ENCODE measurements at regions not wholly inside any gene's neighbourhood (a gene's known extent, or its start where the extent isn't known, plus 50 kb on each side); places are given as distances from the start of the nearest gene placed in this dataset.

DNA sequence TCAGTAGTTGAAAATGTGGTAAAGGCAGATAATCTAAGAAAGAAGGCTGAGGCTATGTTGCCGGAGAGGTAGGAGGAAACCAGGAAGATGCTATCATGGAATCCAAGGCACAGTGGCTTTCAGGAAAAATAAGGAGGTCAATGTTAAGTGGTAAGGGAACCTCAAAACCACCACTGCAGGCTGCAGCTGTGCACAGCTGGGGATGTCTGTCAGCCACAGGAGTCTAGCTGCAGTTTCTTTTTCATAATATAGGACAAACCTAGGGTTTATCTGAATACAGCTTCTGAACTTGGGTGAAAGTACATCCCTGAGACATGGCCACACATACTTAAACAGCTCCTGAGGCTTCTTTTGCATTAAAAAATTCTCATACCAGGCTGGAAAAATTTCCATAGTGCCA is 93.9 kb downstream of the SLC5A7 start:
- FAIRE-seq, result no peak
- Histone ChIP-seq H3K27ac (ENCODE audit: low read depth in 2 of 2, low read length in 2 of 2) (no peak overlapping the region), H3K4me1 (ENCODE audit: control insufficient read depth in 2 of 3, insufficient read depth in 2 of 3, low read depth in 1 of 3, low read length in 3 of 3) (no peaks in the 10 kb centered on the region), H3K9ac (ENCODE audit: low read length in 3 of 3) (no peak overlapping the region), H3K27me3 (ENCODE audit: control insufficient read depth, insufficient read depth, low read length) (no peaks in the 10 kb centered on the region), H3K9me3 (ENCODE audit: control insufficient read depth in 2 of 3, insufficient read depth in 1 of 3, low read length in 3 of 3) (no peaks in the 10 kb centered on the region), H3K36me3 (ENCODE audit: control insufficient read depth in 2 of 3, insufficient read depth in 3 of 3, low read length in 3 of 3) (no peaks in the 10 kb centered on the region), H3K4me3 (ENCODE audit: low read length in 3 of 3) (no peak overlapping the region)
- intact Hi-C loops (cut with DNase I), result no loop called here
- DNase-seq, result no peak
- TF ChIP-seq, protein P1, sequence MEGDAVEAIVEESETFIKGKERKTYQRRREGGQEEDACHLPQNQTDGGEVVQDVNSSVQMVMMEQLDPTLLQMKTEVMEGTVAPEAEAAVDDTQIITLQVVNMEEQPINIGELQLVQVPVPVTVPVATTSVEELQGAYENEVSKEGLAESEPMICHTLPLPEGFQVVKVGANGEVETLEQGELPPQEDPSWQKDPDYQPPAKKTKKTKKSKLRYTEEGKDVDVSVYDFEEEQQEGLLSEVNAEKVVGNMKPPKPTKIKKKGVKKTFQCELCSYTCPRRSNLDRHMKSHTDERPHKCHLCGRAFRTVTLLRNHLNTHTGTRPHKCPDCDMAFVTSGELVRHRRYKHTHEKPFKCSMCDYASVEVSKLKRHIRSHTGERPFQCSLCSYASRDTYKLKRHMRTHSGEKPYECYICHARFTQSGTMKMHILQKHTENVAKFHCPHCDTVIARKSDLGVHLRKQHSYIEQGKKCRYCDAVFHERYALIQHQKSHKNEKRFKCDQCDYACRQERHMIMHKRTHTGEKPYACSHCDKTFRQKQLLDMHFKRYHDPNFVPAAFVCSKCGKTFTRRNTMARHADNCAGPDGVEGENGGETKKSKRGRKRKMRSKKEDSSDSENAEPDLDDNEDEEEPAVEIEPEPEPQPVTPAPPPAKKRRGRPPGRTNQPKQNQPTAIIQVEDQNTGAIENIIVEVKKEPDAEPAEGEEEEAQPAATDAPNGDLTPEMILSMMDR (IDR thresholded peaks at IDR 0.05; ENCODE audit: borderline replicate concordance, extremely low read depth, insufficient read depth), result no peak

DNA sequence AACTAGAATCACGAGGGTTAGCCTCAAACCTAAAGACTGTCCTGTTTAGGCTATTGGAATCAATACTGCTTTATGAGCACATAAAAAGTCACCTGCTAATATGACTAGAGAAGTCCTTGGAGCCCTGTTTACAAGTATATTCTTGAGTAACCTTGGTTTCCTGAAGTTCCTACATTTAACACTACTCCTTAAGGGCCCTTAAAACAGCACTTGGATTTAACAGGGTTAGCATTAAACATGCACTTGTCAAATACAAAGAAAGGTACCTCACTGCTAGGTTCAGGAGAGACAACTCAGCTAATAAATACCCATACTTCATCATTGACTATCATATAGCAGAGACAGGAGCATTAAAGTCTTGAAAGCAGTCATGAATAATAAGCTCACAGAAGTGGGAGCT is 96.7 kb downstream of the SLC5A7 start:
- Histone ChIP-seq H3K4me3 (ENCODE audit: low read length in 3 of 3) (no peak overlapping the region), H3K9me3 (ENCODE audit: control insufficient read depth in 2 of 3, insufficient read depth in 1 of 3, low read length in 3 of 3) (no peaks in the 10 kb centered on the region), H3K36me3 (ENCODE audit: control insufficient read depth in 2 of 3, insufficient read depth in 3 of 3, low read length in 3 of 3) (no peaks in the 10 kb centered on the region), H3K4me1 (ENCODE audit: control insufficient read depth in 2 of 3, insufficient read depth in 2 of 3, low read depth in 1 of 3, low read length in 3 of 3) (no peaks in the 10 kb centered on the region), H3K9ac (ENCODE audit: low read length in 3 of 3) (no peak overlapping the region), H3K27me3 (ENCODE audit: control insufficient read depth, insufficient read depth, low read length) (no peaks in the 10 kb centered on the region), H3K27ac (ENCODE audit: low read depth in 2 of 2, low read length in 2 of 2) (no peak overlapping the region)
- TF ChIP-seq, protein P1 (IDR thresholded peaks at IDR 0.05; ENCODE audit: borderline replicate concordance, extremely low read depth, insufficient read depth), result no peak
- FAIRE-seq, result no peak
- no peak for DNase-seq
- intact Hi-C loops (cut with DNase I), result no loop called here

DNA sequence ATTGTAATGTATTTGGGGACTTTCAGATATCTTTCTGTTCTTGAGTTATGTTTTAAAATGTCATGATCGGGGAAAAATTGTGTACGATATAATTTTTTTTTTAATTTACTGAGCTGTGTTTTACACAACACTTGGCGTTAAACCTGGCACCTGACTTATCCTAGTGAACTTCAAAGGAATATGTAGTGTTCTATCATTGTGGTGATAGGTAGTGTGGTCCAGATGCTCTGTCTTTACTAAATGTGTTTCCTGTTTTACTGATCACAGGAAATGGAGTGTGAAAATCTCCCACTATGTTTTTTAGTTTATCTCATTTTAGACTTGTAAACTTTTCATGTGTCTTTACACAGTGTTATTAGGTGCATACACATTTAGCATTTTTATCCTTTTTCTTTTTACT is 98.0 kb downstream of the SLC5A7 start:
- Histone ChIP-seq H3K4me1 (ENCODE audit: control insufficient read depth in 2 of 3, insufficient read depth in 2 of 3, low read depth in 1 of 3, low read length in 3 of 3) (no peaks in the 10 kb centered on the region), H3K36me3 (ENCODE audit: control insufficient read depth in 2 of 3, insufficient read depth in 3 of 3, low read length in 3 of 3) (no peaks in the 10 kb centered on the region), H3K9ac (ENCODE audit: low read length in 3 of 3) (no peak overlapping the region), H3K4me3 (ENCODE audit: low read length in 3 of 3) (no peak overlapping the region), H3K27ac (ENCODE audit: low read depth in 2 of 2, low read length in 2 of 2) (no peak overlapping the region), H3K9me3 (ENCODE audit: control insufficient read depth in 2 of 3, insufficient read depth in 1 of 3, low read length in 3 of 3) (no peaks in the 10 kb centered on the region), H3K27me3 (ENCODE audit: control insufficient read depth, insufficient read depth, low read length) (no peaks in the 10 kb centered on the region)
- no peak for DNase-seq
- intact Hi-C loops (cut with DNase I), result no loop called here
- no peak for FAIRE-seq
- TF ChIP-seq, protein P1 (IDR thresholded peaks at IDR 0.05; ENCODE audit: borderline replicate concordance, extremely low read depth, insufficient read depth), result no peak

DNA sequence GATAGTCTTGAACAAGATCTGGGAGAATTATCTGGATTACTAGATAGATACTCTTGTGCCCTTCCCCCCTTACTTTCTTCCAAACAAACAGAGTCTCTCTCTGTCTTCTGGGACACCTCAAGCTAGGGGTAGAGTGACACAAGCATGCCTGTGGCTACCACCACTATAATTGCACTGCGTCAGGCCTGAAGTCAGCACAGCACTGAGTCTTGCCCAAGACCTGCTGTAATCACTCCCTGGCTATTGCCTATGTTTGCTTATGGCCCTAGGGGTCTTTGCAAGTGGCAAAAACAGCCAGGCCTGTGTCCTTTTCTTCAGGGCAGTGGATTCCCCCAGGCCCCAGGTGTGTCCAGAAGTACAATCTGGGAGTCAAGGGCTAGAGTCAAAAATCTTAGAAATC is 106.6 kb downstream of the SLC5A7 start:
- DNase-seq, result no peak
- TF ChIP-seq, protein P1 (IDR thresholded peaks at IDR 0.05; ENCODE audit: borderline replicate concordance, extremely low read depth, insufficient read depth), result no peak

More for the DNA sequence above, 106.6 kb downstream of the SLC5A7 start:
- H3K27ac ChIP-seq (ENCODE audit: low read depth in 2 of 2, low read length in 2 of 2), result no peak overlapping the region
- no peaks in the 10 kb centered on the region for H3K4me1 ChIP-seq (ENCODE audit: control insufficient read depth in 2 of 3, insufficient read depth in 2 of 3, low read depth in 1 of 3, low read length in 3 of 3)
- intact Hi-C loops (cut with DNase I), result no loop called here
- no peak overlapping the region for H3K9ac ChIP-seq (ENCODE audit: low read length in 3 of 3)
- no peak overlapping the region for H3K4me3 ChIP-seq (ENCODE audit: low read length in 3 of 3)
- no peak for FAIRE-seq
- H3K36me3 ChIP-seq (ENCODE audit: control insufficient read depth in 2 of 3, insufficient read depth in 3 of 3, low read length in 3 of 3), result no peaks in the 10 kb centered on the region
- H3K9me3 ChIP-seq (ENCODE audit: control insufficient read depth in 2 of 3, insufficient read depth in 1 of 3, low read length in 3 of 3), result no peaks in the 10 kb centered on the region
- no peaks in the 10 kb centered on the region for H3K27me3 ChIP-seq (ENCODE audit: control insufficient read depth, insufficient read depth, low read length)

Measured in kidney (tissue), 13 donors.